Muscle of leg (tissue), 3 donors: ENCODE measurements at regions not wholly inside any gene's neighbourhood (a gene's known extent, or its start where the extent isn't known, plus 50 kb on each side); places are given as distances from the start of the nearest gene placed in this dataset.
A peak's percentile ranks its signal among the peaks of the same experiment; 100 is the strongest.

Experiments
- DNase-seq: peaks from one replicate; pipeline ENCODE4 v3.0.0; 2013
- H3K27ac ChIP-seq: one replicate; pipeline ENCODE4 v1.5.1; 2013; ENCODE audit warnings: mild to moderate bottlenecking, low read length, control low read depth
- H3K27me3 ChIP-seq: one replicate; pipeline ENCODE4 v1.6.1; 2013; ENCODE audit warnings: low read length; ENCODE audit not compliant: control insufficient read depth, insufficient read depth
- H3K36me3 ChIP-seq: one replicate; pipeline ENCODE4 v1.6.1; 2013; ENCODE audit warnings: low read length; ENCODE audit not compliant: control insufficient read depth, insufficient read depth
- H3K4me1 ChIP-seq: one replicate; pipeline ENCODE4 v1.6.1; 2013; ENCODE audit warnings: low read length; ENCODE audit not compliant: control insufficient read depth, insufficient read depth
- H3K4me3 ChIP-seq: one replicate; pipeline ENCODE4 v1.5.1; 2013; ENCODE audit warnings: low read length, control low read depth
- H3K9me3 ChIP-seq: replicated peaks from 2 replicates; pipeline ENCODE4 v1.6.1; 2013; ENCODE audit warnings: low read depth, low read length; ENCODE audit not compliant: control insufficient read depth
- WGBS: methylation state at CpG from one replicate; pipeline ENCODE4 v1.1.5; 2013; ENCODE audit warnings: missing lambda C conversion rate; ENCODE audit not compliant: insufficient coverage; 5-methylcytosine and 5-hydroxymethylcytosine counted together

DNA sequence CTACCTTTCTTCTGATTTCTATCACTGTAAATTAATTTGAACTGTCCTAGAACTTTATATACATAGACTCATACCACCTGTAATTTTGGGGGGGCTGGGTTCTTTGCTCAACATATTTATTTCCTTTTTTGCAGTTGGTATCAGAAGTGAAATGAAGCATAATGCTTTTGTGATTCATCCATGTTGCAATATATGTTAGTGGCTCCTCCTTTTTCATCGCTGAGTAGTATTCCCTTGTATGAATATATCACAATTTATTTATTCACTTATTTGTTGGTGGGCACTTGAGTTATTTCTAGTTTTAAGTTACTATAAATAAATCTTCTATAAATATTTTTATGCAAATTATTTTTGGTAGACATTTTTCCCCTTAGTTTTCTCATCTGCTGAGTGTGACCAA, 336.4 kb downstream of the HS3ST3B1 start:
- no peak for DNase-seq
- Histone ChIP-seq H3K9me3 (no peaks in the 10 kb centered on the region), H3K36me3 (no peaks in the 10 kb centered on the region), H3K4me3 (no peak overlapping the region), H3K4me1 (no peaks in the 10 kb centered on the region), H3K27me3 (no peaks in the 10 kb centered on the region), H3K27ac (no peak overlapping the region)
- no CpG with 5 or more reads among the region's 1 CpG for WGBS

DNA sequence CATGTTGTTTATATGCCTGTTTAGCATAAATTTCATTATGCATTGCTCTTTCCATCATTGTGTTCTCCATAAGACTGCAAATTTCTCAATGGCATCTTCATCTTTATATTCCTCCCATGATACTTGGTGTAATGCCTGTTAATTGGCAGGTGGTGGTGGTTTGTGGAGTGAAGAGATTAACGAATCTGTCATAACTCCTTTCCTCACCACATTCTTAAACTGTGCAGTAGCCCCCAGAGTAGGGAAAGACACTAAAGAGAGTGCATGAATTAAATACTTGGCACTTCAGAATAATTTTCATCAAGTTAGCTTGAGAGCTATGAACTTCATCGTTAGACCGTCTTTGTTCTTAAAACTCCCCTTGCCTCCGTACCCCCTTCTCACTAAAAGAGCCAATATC, 329.7 kb downstream of the HS3ST3B1 start:
- no peaks in the 10 kb centered on the region for H3K4me1 ChIP-seq
- H3K4me3 ChIP-seq: no peak overlapping the region
- H3K27ac ChIP-seq: no peak overlapping the region
- H3K36me3 ChIP-seq: no peaks in the 10 kb centered on the region
- 79% methylated on average over 3 of the region's 4 CpGs for WGBS
- no peaks in the 10 kb centered on the region for H3K27me3 ChIP-seq
- no peak for DNase-seq
- H3K9me3 ChIP-seq: no peaks in the 10 kb centered on the region

DNA sequence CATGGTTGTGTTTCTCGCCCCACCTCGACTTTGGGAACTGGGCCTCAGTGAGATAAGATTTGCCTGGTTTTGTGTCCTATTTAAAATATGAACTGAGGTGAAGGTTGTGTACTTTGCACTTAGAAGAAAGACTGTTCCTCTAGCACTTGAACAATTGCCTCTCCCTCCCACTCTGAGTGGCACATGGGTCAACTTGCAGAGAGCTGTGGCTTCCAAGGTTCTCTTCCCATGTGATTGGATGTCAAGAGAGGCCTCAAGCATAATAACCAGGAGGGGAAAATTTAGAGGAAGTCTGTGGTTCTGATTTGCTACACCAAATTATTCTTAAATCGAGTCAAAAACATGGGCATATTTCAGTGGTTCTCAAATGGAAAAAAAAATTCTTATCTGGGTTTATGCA, 329.2 kb downstream of the HS3ST3B1 start:
- no peak overlapping the region for H3K27ac ChIP-seq
- no peaks in the 10 kb centered on the region for H3K27me3 ChIP-seq
- WGBS: no CpG with 5 or more reads among the region's 3 CpGs
- DNase-seq: no peak
- H3K4me3 ChIP-seq: no peak overlapping the region
- no peaks in the 10 kb centered on the region for H3K36me3 ChIP-seq
- H3K9me3 ChIP-seq: no peaks in the 10 kb centered on the region
- H3K4me1 ChIP-seq: no peaks in the 10 kb centered on the region

DNA sequence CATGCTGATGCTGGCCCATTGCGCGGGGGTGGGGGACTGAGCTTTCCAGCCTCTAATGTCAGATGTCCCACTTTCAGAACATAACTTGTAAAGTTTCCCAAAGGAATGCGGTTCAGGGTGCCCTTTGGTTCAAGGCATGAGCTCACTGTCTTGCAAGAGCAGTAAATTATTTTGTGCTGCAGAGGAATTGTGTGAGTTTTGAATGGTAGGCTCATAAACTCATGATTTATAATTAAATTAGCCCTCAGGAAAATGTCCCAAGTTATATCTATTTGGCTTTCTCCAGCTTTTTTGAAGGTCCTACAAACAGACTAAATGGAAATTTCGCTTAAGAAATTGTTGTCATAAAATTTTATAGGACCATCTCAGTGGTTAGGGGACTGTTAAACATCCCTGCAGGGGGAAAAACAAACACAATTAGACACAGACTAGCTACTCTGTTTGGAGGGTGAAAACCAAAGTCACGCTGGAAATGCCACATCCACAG, 321.8 kb downstream of the HS3ST3B1 start:
- no peaks in the 10 kb centered on the region for H3K36me3 ChIP-seq
- peak; percentile 2 for DNase-seq
- H3K27ac ChIP-seq: no peak overlapping the region
- 52% methylated on average over 2 of the region's 5 CpGs for WGBS
- H3K4me3 ChIP-seq: no peak overlapping the region
- no peaks in the 10 kb centered on the region for H3K27me3 ChIP-seq
- no peaks in the 10 kb centered on the region for H3K4me1 ChIP-seq
- H3K9me3 ChIP-seq: no peaks in the 10 kb centered on the region

DNA sequence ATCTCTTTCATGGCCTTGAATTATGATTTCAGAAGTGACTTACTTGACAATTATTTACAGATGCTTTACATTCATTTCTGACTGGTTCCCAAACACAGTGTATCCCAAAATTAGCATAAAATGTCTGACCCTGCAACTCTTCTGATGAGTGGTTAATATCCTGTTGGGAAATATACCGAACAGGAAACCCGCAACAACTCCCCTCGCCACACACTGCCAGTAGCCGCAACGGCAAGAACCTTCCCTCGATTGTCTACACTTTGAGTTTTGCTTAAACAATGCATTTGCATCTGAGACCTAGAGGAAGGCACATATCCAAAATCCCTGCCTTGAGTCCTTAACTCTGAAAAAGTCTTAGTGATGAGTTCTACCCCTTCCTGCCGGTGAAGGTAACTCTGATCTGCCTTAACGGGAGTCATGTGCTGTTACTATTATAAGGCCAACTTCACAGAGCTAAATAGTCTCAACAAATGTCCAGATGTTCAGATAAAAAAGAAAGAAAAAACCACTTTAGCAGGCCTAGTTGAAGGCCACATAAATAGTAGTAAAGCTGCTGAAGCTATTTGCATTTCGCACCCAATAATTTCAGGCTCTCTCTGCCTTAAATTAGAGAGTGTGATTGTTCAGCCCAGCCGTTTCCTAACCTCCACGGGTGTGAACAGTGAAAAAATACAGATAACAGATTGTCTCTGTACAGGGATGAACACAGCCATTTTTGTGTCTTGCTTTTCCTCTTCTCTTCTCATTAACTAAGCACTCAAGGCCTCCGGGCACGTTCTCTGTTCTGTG, 321.1 kb downstream of the HS3ST3B1 start:
- H3K9me3 ChIP-seq: no peaks in the 10 kb centered on the region
- H3K27ac ChIP-seq: no peak overlapping the region
- DNase-seq: no peak
- H3K36me3 ChIP-seq: no peaks in the 10 kb centered on the region
- H3K4me3 ChIP-seq: no peak overlapping the region
- no peaks in the 10 kb centered on the region for H3K27me3 ChIP-seq
- H3K4me1 ChIP-seq: no peaks in the 10 kb centered on the region
- 56% methylated on average over 6 of the region's 13 CpGs for WGBS

DNA sequence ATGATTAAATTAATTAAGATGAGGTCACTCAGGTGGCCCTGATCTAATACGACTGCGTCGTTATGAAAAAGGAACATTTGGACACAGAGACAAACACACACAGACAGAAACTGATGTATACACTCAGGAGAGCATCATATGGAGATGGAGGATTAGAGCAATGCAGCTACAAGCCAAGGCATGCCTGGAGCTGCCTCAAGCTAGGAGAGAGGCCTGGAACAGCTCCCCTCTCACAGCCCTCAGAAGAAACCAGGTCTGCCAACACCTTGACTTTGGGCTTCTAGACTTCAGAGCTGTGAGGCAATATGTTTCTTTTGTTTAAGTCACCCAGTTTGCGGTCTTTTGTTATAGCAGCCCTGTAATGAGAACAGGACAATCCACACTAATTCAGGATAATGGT, 318.9 kb downstream of the HS3ST3B1 start:
- DNase-seq: no peak
- H3K27ac ChIP-seq: no peak overlapping the region
- H3K9me3 ChIP-seq: no peaks in the 10 kb centered on the region
- no CpG with 5 or more reads among the region's 4 CpGs for WGBS
- no peaks in the 10 kb centered on the region for H3K4me1 ChIP-seq
- H3K36me3 ChIP-seq: no peaks in the 10 kb centered on the region
- H3K27me3 ChIP-seq: no peaks in the 10 kb centered on the region
- H3K4me3 ChIP-seq: no peak overlapping the region

DNA sequence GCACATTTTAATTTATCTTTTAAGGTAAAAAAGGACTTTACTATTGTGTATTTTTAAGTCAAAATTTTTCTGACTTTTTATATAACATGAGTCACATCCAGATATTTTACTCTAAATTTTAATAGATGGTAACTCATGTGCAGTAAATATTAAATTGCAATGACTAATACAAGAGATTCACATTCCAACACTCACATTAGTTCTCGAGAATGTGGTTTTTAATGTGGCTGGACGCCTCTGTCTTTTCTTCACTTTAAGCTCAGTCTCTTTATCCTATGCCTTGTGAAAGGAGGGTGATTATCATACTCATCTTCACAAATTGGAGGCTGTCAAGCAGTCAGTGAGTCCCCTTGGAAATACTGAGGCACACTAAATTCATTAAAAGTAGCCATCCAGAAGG, 315.6 kb downstream of the HS3ST3B1 start:
- no peaks in the 10 kb centered on the region for H3K4me1 ChIP-seq
- no peaks in the 10 kb centered on the region for H3K36me3 ChIP-seq
- no peak overlapping the region for H3K27ac ChIP-seq
- no peak overlapping the region for H3K4me3 ChIP-seq
- no CpG with 5 or more reads among the region's 2 CpGs for WGBS
- DNase-seq: no peak
- no peaks in the 10 kb centered on the region for H3K27me3 ChIP-seq
- H3K9me3 ChIP-seq: no peaks in the 10 kb centered on the region

DNA sequence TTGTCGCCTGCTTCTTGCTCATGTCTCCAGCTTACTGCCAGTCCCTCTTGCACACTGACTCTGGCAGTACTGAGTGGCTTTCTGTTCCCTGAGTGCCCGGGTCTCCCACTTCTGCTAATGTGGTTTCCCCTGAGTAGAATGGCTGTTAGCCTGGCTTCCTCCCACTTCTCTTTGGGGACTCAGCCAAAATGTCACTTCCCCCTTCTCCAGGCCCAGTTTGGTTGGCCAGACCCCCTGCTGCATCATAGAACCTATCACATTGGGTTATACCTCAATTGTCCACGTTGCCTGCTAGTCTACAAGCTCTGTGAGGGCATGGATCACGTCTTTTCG, 304.4 kb downstream of the HS3ST3B1 start:
- H3K27ac ChIP-seq: peak overlapping the region; percentile 21
- no peaks in the 10 kb centered on the region for H3K9me3 ChIP-seq
- no peaks in the 10 kb centered on the region for H3K4me1 ChIP-seq
- 66% methylated on average over 3 of the region's 5 CpGs for WGBS
- DNase-seq: peak; percentile 69
- H3K27me3 ChIP-seq: no peaks in the 10 kb centered on the region
- H3K4me3 ChIP-seq: no peak overlapping the region
- H3K36me3 ChIP-seq: no peaks in the 10 kb centered on the region

DNA sequence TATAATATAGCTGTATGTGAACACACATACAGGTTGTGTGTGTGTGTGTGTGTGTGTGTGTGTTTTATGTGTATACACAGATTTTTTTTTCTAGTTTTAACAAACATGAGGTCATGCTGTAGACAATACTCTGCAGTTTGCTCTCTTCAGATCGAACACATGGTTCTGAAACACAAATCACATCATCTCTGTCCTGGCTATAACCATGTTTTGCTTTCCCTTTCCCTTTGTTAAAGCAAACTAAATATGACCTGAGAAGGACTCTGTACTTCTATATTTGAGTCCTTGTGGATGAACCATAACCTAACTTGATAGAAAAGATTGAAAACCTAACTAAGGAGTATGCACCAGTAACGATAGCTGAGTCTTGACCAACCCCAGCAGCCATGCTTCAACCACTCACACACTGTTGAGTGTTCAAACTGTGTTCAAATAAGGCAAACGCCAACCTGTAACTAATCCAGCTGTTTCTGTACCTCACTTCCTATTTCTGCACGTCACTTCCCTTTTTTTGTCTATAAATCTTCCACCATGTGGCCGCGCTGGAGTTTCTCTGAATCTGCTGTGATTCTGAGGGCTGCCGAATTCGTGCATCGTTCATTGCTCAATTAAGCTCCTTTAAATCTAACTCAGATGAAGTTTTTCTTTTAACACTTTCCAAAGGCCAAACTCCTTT, 303.8 kb downstream of the HS3ST3B1 start:
- DNase-seq: no peak
- Histone ChIP-seq H3K27ac (peak overlapping the region; percentile 29), H3K36me3 (no peaks in the 10 kb centered on the region), H3K9me3 (no peaks in the 10 kb centered on the region), H3K27me3 (no peaks in the 10 kb centered on the region), H3K4me3 (no peak overlapping the region), H3K4me1 (no peaks in the 10 kb centered on the region)
- WGBS: 73% methylated on average over 7 of the region's 9 CpGs

DNA sequence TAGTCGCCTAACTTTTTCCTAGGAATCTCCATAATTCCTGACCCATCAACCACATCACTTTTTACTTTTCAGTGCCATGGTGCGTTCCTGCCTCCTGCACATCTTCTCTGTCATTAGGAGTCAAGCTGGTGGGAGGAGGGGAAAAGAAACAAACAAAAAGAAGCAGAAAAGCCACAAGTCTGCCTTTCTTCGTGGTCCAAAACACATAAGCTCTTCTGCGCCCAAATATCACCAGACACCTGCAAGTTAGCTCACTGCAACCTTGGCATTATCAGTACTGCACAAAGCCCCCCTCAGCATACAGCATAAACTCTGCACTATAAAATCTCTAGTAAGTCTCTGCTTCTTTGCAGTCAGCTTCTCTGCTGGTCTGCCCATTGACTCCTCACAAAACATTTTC, 295.3 kb downstream of the HS3ST3B1 start:
- 86% methylated on average over 2 of the region's 4 CpGs for WGBS
- H3K4me1 ChIP-seq: no peaks in the 10 kb centered on the region

More for the DNA sequence above, 295.3 kb downstream of the HS3ST3B1 start:
- no peaks in the 10 kb centered on the region for H3K36me3 ChIP-seq
- no peaks in the 10 kb centered on the region for H3K9me3 ChIP-seq
- H3K27me3 ChIP-seq: no peaks in the 10 kb centered on the region
- no peak overlapping the region for H3K4me3 ChIP-seq
- no peak for DNase-seq
- H3K27ac ChIP-seq: no peak overlapping the region
